Activated CD8-positive, alpha-beta T cell treated with anti-CD3 and anti-CD28 coated beads for 36 hours (primary cell): ENCODE measurements at regions not wholly inside any gene's neighbourhood (a gene's known extent, or its start where the extent isn't known, plus 50 kb on each side); places are given as distances from the start of the nearest gene placed in this dataset.
"Not testable (repeated sequence)": the region's sequence is repeated elsewhere in the genome, so short reads cannot be mapped to it uniquely, and the experiment has no call there.

Experiments
- ATAC-seq: fragments of 200-7000 bp; cut with Tn5 transposase; one replicate; pipeline ENCODE4 v1.10.0; 2021; ENCODE audit warnings: mild to moderate bottlenecking, moderate library complexity
- CTCF ChIA-PET: fragments of 350-600 bp; sonication (Branson Sonifier 250); formaldehyde crosslinking; loops from one replicate; lab custom pipeline; 2021; ENCODE audit warnings: antibody characterized with exemption; lab: Charles Lee
- POLR2A ChIA-PET: fragments of 350-600 bp; sonication (Branson Sonifier 250); formaldehyde crosslinking; loops from one replicate; lab custom pipeline; 2021; ENCODE audit warnings: antibody characterized with exemption; lab: Charles Lee
- DNase-seq: peaks from one replicate; pipeline ENCODE4 v3.0.0-alpha.2; 2020
- H3K27ac Mint-ChIP-seq: one replicate; pipeline ENCODE4 v1.8.0; 2021; ENCODE audit warnings: mild to moderate bottlenecking, mixed read lengths
- H3K27me3 Mint-ChIP-seq: one replicate; pipeline ENCODE4 v1.8.0; 2021; ENCODE audit warnings: mixed read lengths
- H3K36me3 Mint-ChIP-seq: one replicate; pipeline ENCODE4 v1.8.0; 2021; ENCODE audit warnings: low read depth, mixed read lengths
- H3K4me1 Mint-ChIP-seq: one replicate; pipeline ENCODE4 v1.8.0; 2021; ENCODE audit warnings: low read depth, mixed read lengths
- H3K4me3 Mint-ChIP-seq: one replicate; pipeline ENCODE4 v1.8.0; 2021; ENCODE audit warnings: mild to moderate bottlenecking, moderate library complexity, mixed read lengths
- H3K9me3 Mint-ChIP-seq: one replicate; pipeline ENCODE4 v1.8.0; 2021; ENCODE audit warnings: mixed read lengths
- CTCF ChIP-seq: fragments of 200-600 bp; IDR thresholded peaks from one replicate; pipeline ENCODE4 v1.8.0; 2022; ENCODE audit warnings: antibody characterized with exemption, mild to moderate bottlenecking
- intact Hi-C: fragments of 100-400 bp; cut with micrococcal nuclease; formaldehyde crosslinking; loops from one replicate; pipeline ENCODE4 v1.10.0; 2022

GRCh38 chr18:5830902-5831301 is 64.4 kb downstream of the TMEM200C start:
- CTCF ChIA-PET, H3K27ac Mint-ChIP-seq, H3K9me3 Mint-ChIP-seq, H3K4me3 Mint-ChIP-seq, ATAC-seq, H3K27me3 Mint-ChIP-seq, H3K4me1 Mint-ChIP-seq, H3K36me3 Mint-ChIP-seq, intact Hi-C loops, POLR2A ChIA-PET, DNase-seq: not testable (repeated sequence)

GRCh38 chr18:5828913-5829312 is 66.4 kb downstream of the TMEM200C start:
- H3K27me3 Mint-ChIP-seq: peaks cover 3% of the 10 kb centered on the region
- H3K36me3 Mint-ChIP-seq: no peaks in the 10 kb centered on the region
- no peak overlapping the region for H3K27ac Mint-ChIP-seq
- DNase-seq (no peak), ATAC-seq (no peak)
- H3K4me1 Mint-ChIP-seq: no peaks in the 10 kb centered on the region
- ChIA-PET CTCF (no interaction called here), POLR2A (no interaction called here)
- no peak for TF ChIP-seq CTCF
- H3K4me3 Mint-ChIP-seq: no peak overlapping the region
- intact Hi-C loops: no loop called here
- no peaks in the 10 kb centered on the region for H3K9me3 Mint-ChIP-seq

GRCh38 chr18:5825663-5826062 is 69.7 kb downstream of the TMEM200C start:
- Mint-ChIP-seq H3K36me3 (no peaks in the 10 kb centered on the region), H3K9me3 (no peaks in the 10 kb centered on the region), H3K4me1 (no peaks in the 10 kb centered on the region), H3K27me3 (peaks cover 5% of the 10 kb centered on the region), H3K27ac (no peak overlapping the region), H3K4me3 (no peak overlapping the region)
- ATAC-seq (no peak), DNase-seq (no peak)
- ChIA-PET POLR2A (interaction anchor here (1.0 kb wide), 1 partner anchor 187 kb away, joined by 4 read pairs; no protein-coding TSS in a partner anchor), CTCF (no interaction called here)
- intact Hi-C loops: no loop called here
- no peak for TF ChIP-seq CTCF

GRCh38 chr18:5824370-5824984 is 70.8 kb downstream of the TMEM200C start:
- ChIA-PET CTCF (no interaction called here), POLR2A (no interaction called here)
- DNase-seq (no peak), ATAC-seq (no peak)
- no peak for TF ChIP-seq CTCF
- Mint-ChIP-seq H3K9me3 (no peaks in the 10 kb centered on the region), H3K4me3 (no peak overlapping the region), H3K27me3 (peaks cover 5% of the 10 kb centered on the region), H3K27ac (no peak overlapping the region), H3K36me3 (no peaks in the 10 kb centered on the region), H3K4me1 (no peaks in the 10 kb centered on the region)
- intact Hi-C loops: no loop called here

- CTCF ChIA-PET: no interaction called here
- Mint-ChIP-seq H3K27me3 (peaks cover 4% of the 10 kb centered on the region), H3K36me3 (no peaks in the 10 kb centered on the region), H3K4me3 (no peak overlapping the region), H3K27ac (no peak overlapping the region), H3K9me3 (no peaks in the 10 kb centered on the region), H3K4me1 (no peaks in the 10 kb centered on the region)
- TF ChIP-seq CTCF: no peak
- POLR2A ChIA-PET: no interaction called here
- no peak for ATAC-seq
- DNase-seq: no peak
- intact Hi-C loops: no loop called here
Measured at GRCh38 chr18:5817816-5818215, 77.5 kb downstream of the TMEM200C start.
